ENCODE measurements at regions not wholly inside any gene's neighbourhood (a gene's known extent, or its start where the extent isn't known, plus 50 kb on each side); places are given as distances from the start of the nearest gene placed in this dataset.

GRCh38 chr13:58963321-58963720 lies 1200.4 kb downstream of the DIAPH3 start:
- no peak for TF ChIP-seq ZNF274 (IDR thresholded peaks at IDR 0.05; ENCODE audit: low read depth, low read length)
- no peak for TF ChIP-seq SUZ12 (IDR thresholded peaks at IDR 0.05; ENCODE audit: extremely low read depth, insufficient read depth, insufficient read length)

All from NT2/D1 (cell line).